ENCODE measurements at regions not wholly inside any gene's neighbourhood (a gene's known extent, or its start where the extent isn't known, plus 50 kb on each side); places are given as distances from the start of the nearest gene placed in this dataset.

- H4K8ac ChIP-seq (ENCODE audit: extremely low read depth, insufficient read depth, low read length) = no peak overlapping the region
- WGBS, 2 experiments (ENCODE audit: extremely low coverage in 1 of 2, insufficient coverage in 1 of 2, insufficient read length in 1 of 2, insufficient replicate concordance in 2 of 2, low coverage in 1 of 2, low lambda C conversion rate in 2 of 2, missing lambda C conversion rate in 1 of 2) = 96% methylated on average over 3 of the region's 3 CpGs; no CpG with 5 or more reads in 1 of the 2 experiments
- no peak overlapping the region for H3K4me2 ChIP-seq (ENCODE audit: insufficient read depth in 1 of 2, low read depth in 2 of 2, low read length in 2 of 2)
- POLR2A ChIA-PET (ENCODE audit: partially characterized antibody) = interaction anchor here (1.4 kb wide), 1 partner anchor 71 kb away, joined by 3 read pairs; no protein-coding TSS in a partner anchor
- no peak overlapping the region for H2BK120ac ChIP-seq (replicated peaks; ENCODE audit: low read depth, low read length)
- no peaks in the 10 kb centered on the region for H3K27me3 ChIP-seq (replicated peaks in 1 of 4; ENCODE audit: control insufficient read depth in 3 of 4, extremely low read depth in 1 of 4, insufficient read depth in 3 of 4, low read length in 3 of 4)
- H3K4me3 ChIP-seq (ENCODE audit: extremely low read depth in 1 of 4, insufficient read depth in 2 of 4, low read depth in 3 of 4, low read length in 4 of 4) = no peak overlapping the region
- no peak overlapping the region for H4K5ac ChIP-seq (ENCODE audit: insufficient read length, low read depth, low read length)
- no peaks in the 10 kb centered on the region for H3K36me3 ChIP-seq (ENCODE audit: control insufficient read depth in 2 of 4, insufficient read depth in 4 of 4, low read length in 3 of 4)
- no peaks in the 10 kb centered on the region for H3K9me3 ChIP-seq (ENCODE audit: insufficient read depth in 2 of 2, low read depth in 1 of 2, low read length in 1 of 2)
- H3K23me2 ChIP-seq (ENCODE audit: low read depth, low read length) = peaks cover 6% of the 10 kb centered on the region; the same call in 1 of the 2 replicates
- H3K79me2 ChIP-seq (ENCODE audit: control insufficient read depth in 1 of 2, insufficient read depth in 2 of 2, low read length in 2 of 2) = no peaks in the 10 kb centered on the region; a peak in 1 of 4 replicates
- H3K9ac ChIP-seq (replicated peaks in 1 of 4; ENCODE audit: extremely low read depth in 1 of 4, low read depth in 3 of 4, low read length in 3 of 4) = no peak overlapping the region
- no peak overlapping the region for H3K56ac ChIP-seq (replicated peaks; ENCODE audit: insufficient read length, low read depth, low read length)
- CTCF ChIA-PET (ENCODE audit: partially characterized antibody) = interaction anchor here (0.6 to 0.9 kb wide), 3 partner anchors 69 to 906 kb away, joined by 3 read pairs; no protein-coding TSS in a partner anchor
- no peak overlapping the region for H2BK5ac ChIP-seq (ENCODE audit: low read depth, low read length)
- FAIRE-seq (no peak), DNase-seq (ENCODE audit: low read depth in 1 of 2, low spot score in 2 of 2) (no peak)
- H3K14ac ChIP-seq (ENCODE audit: insufficient read length) = no peak overlapping the region
- no peak overlapping the region for H2AK5ac ChIP-seq (ENCODE audit: low read depth, low read length)
- no peak overlapping the region for H3K27ac ChIP-seq (ENCODE audit: low read depth, low read length)
- peaks cover 0 to 4% (median 0%) of the 10 kb centered on the region in 4 experiments; a peak in 1 of 7 replicates for H3K4me1 ChIP-seq (replicated peaks in 1 of 4; ENCODE audit: control insufficient read depth in 3 of 4, insufficient read depth in 4 of 4, low read length in 3 of 4)
- no peak overlapping the region for H3K23ac ChIP-seq (ENCODE audit: insufficient read length)
- H2BK12ac ChIP-seq (ENCODE audit: low read depth, low read length) = no peak overlapping the region
- no peaks in the 10 kb centered on the region for H3K79me1 ChIP-seq (ENCODE audit: low read depth, low read length)
- peaks cover 0 to 3% of the 10 kb centered on the region in 2 experiments for H4K20me1 ChIP-seq (replicated peaks in 1 of 2; ENCODE audit: control insufficient read depth in 1 of 2, insufficient read depth in 2 of 2, low read length in 2 of 2)
- no peak overlapping the region for H2BK15ac ChIP-seq (ENCODE audit: low read length)
- TF ChIP-seq JUN (IDR thresholded peaks at IDR 0.05; ENCODE audit: low read depth, low read length) = no peak
- no peak for TF ChIP-seq CHD1 (IDR thresholded peaks at IDR 0.05; ENCODE audit: low read depth, low read length)
- no peak for TF ChIP-seq MAFK (IDR thresholded peaks at IDR 0.05; ENCODE audit: low read depth, low read length)
- no peak for TF ChIP-seq KDM4A (IDR thresholded peaks at IDR 0.05; ENCODE audit: low read depth, low read length, severe bottlenecking)
- no peak for TF ChIP-seq TEAD4 (IDR thresholded peaks at IDR 0.05; ENCODE audit: low read depth, low read length)
- no peak for TF ChIP-seq RNF2 (IDR thresholded peaks at IDR 0.05; ENCODE audit: borderline replicate concordance, low read depth, low read length, missing control alignments, poor library complexity, severe bottlenecking)
- no peak for TF ChIP-seq SP2 (IDR thresholded peaks at IDR 0.05; ENCODE audit: low read length)
- no peak for TF ChIP-seq NANOG (IDR thresholded peaks at IDR 0.05; ENCODE audit: insufficient read depth, low read depth, low read length, poor library complexity, severe bottlenecking)
- no peak for TF ChIP-seq RFX5 (IDR thresholded peaks at IDR 0.05; ENCODE audit: borderline replicate concordance, low read depth, low read length)
- no peak for TF ChIP-seq EP300 (IDR thresholded peaks at IDR 0.05; ENCODE audit: borderline replicate concordance in 1 of 2, low read depth in 2 of 2, low read length in 2 of 2)
- no peak for TF ChIP-seq MAX (IDR thresholded peaks at IDR 0.05)
- H3K18ac ChIP-seq (ENCODE audit: extremely low read depth, low read length) = no peak overlapping the region
- H2AFZ ChIP-seq (ENCODE audit: low read length) = no peak overlapping the region
- H3K4ac ChIP-seq (replicated peaks; ENCODE audit: insufficient read length, low read depth, low read length) = no peak overlapping the region
- no peak overlapping the region for H2BK20ac ChIP-seq (ENCODE audit: low read length)
- no peak overlapping the region for H4K91ac ChIP-seq (replicated peaks; ENCODE audit: insufficient read length, low read length)
These were observed 453.5 kb downstream of the TYW1 start for GRCh38 chr7:67450171-67450570.

Measured in H1 (cell line).